ENCODE measurements at regions not wholly inside any gene's neighbourhood (a gene's known extent, or its start where the extent isn't known, plus 50 kb on each side); places are given as distances from the start of the nearest gene placed in this dataset.

- TF ChIP-seq POLR2A (IDR thresholded peaks at IDR 0.05; ENCODE audit: low read length) (no peak), GATA1 (IDR thresholded peaks at IDR 0.05; ENCODE audit: low read depth, low read length) (no peak)
These were observed 159.1 kb upstream of the SPATS2L start for GRCh38 chr2:200147371-200147770.

All from erythroblast (primary cell).